GM19468 (cell line): ENCODE measurements at regions not wholly inside any gene's neighbourhood (a gene's known extent, or its start where the extent isn't known, plus 50 kb on each side); places are given as distances from the start of the nearest gene placed in this dataset.
"Not testable (repeated sequence)": the region's sequence is repeated elsewhere in the genome, so short reads cannot be mapped to it uniquely, and the experiment has no call there.

ENCODE experiments used
- ATAC-seq: cut with Tn5 transposase; IDR thresholded peaks from one replicate; pipeline ENCODE4 v1.9.1; 2021; ENCODE audit warnings: mild to moderate bottlenecking, moderate library complexity, moderate number of reproducible peaks; ENCODE audit not compliant: unreplicated experiment; ENCODE audit errors: extremely low read depth

DNA sequence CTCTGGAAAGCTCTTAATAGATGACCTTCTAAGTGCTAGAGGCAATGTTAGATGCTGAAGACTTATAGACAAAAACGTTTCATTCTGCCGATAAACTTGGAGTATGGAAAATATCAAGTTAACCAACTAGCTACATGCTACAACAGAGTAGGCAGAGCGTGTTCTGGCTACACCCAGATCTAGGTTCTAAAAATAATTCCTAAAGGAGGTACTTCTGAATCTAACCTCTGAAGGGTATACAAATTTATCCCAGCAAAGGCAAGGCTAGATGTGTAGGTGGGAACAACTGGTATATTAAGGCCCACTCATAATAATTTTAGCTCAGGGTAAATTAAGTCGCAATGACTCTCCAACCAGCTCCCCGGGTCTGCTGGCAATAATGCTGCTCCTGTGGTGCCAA is 67.6 kb upstream of the NBPF26 start:
- ATAC-seq = not testable (repeated sequence)

DNA sequence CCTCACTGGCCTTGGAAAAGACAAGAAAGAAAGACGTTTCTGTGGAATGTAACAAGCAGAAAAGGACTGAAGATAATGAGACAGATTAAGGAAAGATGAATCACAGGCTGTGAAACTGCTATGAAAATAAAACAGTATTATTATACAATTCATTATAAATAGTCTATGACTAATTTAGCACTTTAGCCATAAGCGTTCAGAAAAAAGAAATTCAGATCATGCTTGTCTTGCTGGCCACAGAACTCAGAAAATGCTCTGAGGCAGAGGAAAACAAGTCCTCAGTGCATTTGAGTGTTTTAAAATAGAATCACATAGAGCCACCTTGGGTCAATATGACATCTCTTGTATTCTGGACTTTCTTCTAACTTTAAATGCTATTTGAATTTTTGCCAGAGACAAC is 65.9 kb upstream of the NBPF26 start:
- not testable (repeated sequence) for ATAC-seq

DNA sequence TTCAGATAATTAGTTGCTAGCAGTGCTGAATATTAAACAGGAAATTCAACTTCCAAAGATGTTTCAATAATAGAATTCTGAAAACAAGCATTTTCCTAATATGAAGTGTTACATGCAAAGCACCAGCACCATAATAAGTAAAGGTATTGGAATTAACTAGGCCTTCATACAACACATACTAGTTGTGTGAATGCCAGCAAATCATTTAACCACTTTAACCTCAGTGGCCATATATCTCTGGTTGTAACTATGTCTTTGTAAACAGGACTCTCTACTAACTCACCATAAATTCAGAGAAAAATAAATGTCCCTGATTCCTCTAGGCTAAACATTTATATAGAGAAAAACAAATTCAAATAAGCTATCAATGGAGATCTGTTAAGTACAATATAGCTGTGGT is 65.1 kb upstream of the NBPF26 start:
- ATAC-seq = not testable (repeated sequence)

DNA sequence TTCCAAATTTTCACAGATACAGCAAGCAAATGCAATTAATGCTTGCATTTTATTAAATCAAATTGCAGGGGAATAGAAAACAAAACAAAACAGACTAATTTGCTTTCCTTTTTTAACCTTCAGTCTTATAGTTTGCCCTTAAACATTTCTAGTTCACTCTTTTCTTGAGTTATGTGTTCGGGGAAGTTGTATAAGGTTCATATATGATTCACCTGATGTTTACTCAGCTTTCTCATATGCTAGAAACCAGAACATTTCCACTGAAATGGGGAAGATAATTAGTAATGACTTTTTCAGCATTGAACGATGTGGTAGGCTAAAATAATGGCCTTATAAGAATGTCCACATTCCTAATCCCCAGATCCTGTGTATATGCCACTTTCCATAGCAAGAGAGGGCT is 64.6 kb upstream of the NBPF26 start:
- ATAC-seq = not testable (repeated sequence)

DNA sequence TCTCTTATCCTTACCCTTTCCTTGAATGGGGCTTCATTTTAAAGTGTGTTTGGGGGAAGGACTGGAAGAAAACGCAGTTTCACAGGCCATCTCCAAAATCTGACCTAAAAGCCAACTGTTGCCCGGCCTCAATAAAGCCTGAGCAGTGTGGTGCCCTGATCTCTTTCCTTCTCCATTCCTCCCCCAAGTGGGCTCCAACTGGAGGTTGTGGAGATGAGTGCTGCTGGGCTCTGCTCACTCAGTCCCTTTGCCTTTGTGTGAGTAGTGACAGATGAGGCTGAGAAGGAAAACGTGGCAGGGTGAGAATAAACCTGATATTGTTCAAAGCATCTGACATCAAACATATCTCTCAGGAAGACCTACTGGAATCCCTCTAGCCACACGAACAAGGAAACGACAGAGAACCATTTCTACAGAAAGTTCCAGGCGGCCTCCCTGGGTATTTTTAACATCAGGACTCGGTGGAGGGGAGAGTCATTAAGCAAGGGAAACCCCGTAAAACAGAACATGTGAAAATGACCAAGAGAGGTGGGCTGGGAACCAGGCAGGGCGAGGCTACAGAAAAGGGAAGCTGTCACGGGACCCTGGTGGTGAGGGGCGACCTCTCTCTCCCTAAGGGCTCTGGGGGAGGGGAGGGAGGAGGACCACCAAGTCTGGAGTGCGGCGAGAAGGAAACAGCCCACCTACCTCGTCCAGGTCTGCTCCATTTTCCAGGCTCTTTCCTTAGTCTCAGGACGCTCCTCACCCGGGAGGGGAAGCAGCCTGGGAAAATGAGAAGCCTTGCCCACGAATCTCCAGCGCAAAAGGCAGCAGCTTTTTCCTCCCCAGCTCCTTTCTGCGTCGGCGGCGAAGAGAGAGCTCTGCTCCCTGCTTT is 59.1 kb upstream of the NBPF26 start:
- not testable (repeated sequence) for ATAC-seq

DNA sequence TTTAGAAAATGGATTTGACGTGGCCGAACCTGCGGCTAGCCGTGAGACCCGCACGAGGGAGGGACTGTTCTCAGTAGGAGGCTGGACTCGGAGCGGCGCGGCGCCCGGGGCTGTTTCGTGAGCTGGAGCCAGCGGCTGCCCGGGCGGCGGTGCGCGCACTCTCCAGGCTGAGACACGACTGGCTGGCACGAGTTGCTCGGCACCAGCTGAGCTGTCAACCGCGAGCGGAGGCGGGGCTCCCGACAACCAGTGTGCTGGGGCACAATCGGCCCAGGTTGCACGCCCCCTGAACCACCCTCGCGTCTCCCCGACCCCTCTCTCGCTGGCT is 58.5 kb upstream of the NBPF26 start:
- not testable (repeated sequence) for ATAC-seq

DNA sequence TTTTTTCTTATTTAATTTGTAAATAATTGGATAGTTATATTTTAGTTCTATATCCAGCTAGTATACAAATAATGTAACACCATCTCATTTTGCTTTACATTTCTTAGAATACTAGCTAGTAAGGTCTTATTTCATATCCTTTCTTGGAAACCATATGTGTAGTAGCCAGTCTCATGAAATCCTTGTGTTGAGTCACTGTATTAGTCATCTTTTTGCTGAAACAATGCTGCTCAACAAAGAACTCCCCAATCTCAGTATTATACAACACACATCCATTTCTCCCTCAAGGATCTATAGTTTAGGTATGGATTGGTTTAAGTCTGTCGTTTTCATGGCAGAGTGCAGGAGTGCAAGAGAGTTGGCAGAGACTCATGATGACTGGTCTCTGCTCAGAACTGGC is 55.6 kb upstream of the NBPF26 start:
- ATAC-seq = not testable (repeated sequence)
